ENCODE measurements at regions not wholly inside any gene's neighbourhood (a gene's known extent, or its start where the extent isn't known, plus 50 kb on each side); places are given as distances from the start of the nearest gene placed in this dataset.

- no peaks in the 10 kb centered on the region for H3K9me3 ChIP-seq (ENCODE audit: low read length)
- H2AFZ ChIP-seq (ENCODE audit: low read depth, low read length), result no peak overlapping the region
- H4K20me1 ChIP-seq (ENCODE audit: insufficient read depth), result no peaks in the 10 kb centered on the region
- no peaks in the 10 kb centered on the region for H3K36me3 ChIP-seq (ENCODE audit: insufficient read depth, low read length)
- H3F3A ChIP-seq (ENCODE audit: insufficient read depth, low read length, poor library complexity, severe bottlenecking), result no peaks in the 10 kb centered on the region
- no peaks in the 10 kb centered on the region for H3K9me2 ChIP-seq (ENCODE audit: insufficient read depth, low read length)
- no peaks in the 10 kb centered on the region for H3K27me3 ChIP-seq (ENCODE audit: insufficient read depth, low read depth, low read length)
- no peaks in the 10 kb centered on the region for H3K79me2 ChIP-seq (replicated peaks; ENCODE audit: insufficient read depth, low read length)
- no peak overlapping the region for H3K9ac ChIP-seq (ENCODE audit: low read length)
- TF ChIP-seq POLR2AphosphoS5 (IDR thresholded peaks at IDR 0.05), result no peak
- no peak for TF ChIP-seq CTCF (IDR thresholded peaks at IDR 0.05; ENCODE audit: poor library complexity, severe bottlenecking)
- no peak for TF ChIP-seq MXI1 (conservative IDR thresholded peaks at IDR 0.05; ENCODE audit: poor library complexity, severe bottlenecking)
- no peak for TF ChIP-seq RAD21 (conservative IDR thresholded peaks at IDR 0.05)
- no peak for TF ChIP-seq TAF1 (IDR thresholded peaks at IDR 0.05; ENCODE audit: low read depth)
- TF ChIP-seq REST (IDR thresholded peaks at IDR 0.05; ENCODE audit: borderline replicate concordance), result no peak
- no peak for TF ChIP-seq SMC3 (conservative IDR thresholded peaks at IDR 0.05; ENCODE audit: poor library complexity)
- no peak for TF ChIP-seq EP300 (conservative IDR thresholded peaks at IDR 0.05; ENCODE audit: poor library complexity, severe bottlenecking)
- TF ChIP-seq EZH2 (IDR thresholded peaks at IDR 0.05; ENCODE audit: borderline replicate concordance, insufficient read depth, low read length, poor library complexity, severe bottlenecking), result no peak
- H3K27ac ChIP-seq (ENCODE audit: low read length), result no peak overlapping the region
- H3K4me3 ChIP-seq (ENCODE audit: low read length), result no peak overlapping the region
- H3K4me2 ChIP-seq (ENCODE audit: low read length), result no peak overlapping the region
Measured at GRCh38 chr6:121867095-121867494, 431.6 kb downstream of the GJA1 start.

GRCh38 chr6:121868206-121868605 is 432.8 kb downstream of the GJA1 start:
- no peak for TF ChIP-seq CTCF (IDR thresholded peaks at IDR 0.05; ENCODE audit: poor library complexity, severe bottlenecking)
- no peak for TF ChIP-seq MXI1 (conservative IDR thresholded peaks at IDR 0.05; ENCODE audit: poor library complexity, severe bottlenecking)
- no peak for TF ChIP-seq POLR2AphosphoS5 (IDR thresholded peaks at IDR 0.05)
- TF ChIP-seq RAD21 (conservative IDR thresholded peaks at IDR 0.05), result no peak
- no peak for TF ChIP-seq REST (IDR thresholded peaks at IDR 0.05; ENCODE audit: borderline replicate concordance)
- no peak for TF ChIP-seq SMC3 (conservative IDR thresholded peaks at IDR 0.05; ENCODE audit: poor library complexity)
- no peak for TF ChIP-seq EP300 (conservative IDR thresholded peaks at IDR 0.05; ENCODE audit: poor library complexity, severe bottlenecking)
- TF ChIP-seq TAF1 (IDR thresholded peaks at IDR 0.05; ENCODE audit: low read depth), result no peak
- TF ChIP-seq EZH2 (IDR thresholded peaks at IDR 0.05; ENCODE audit: borderline replicate concordance, insufficient read depth, low read length, poor library complexity, severe bottlenecking), result no peak
- H3K9me3 ChIP-seq (ENCODE audit: low read length), result no peaks in the 10 kb centered on the region
- H3K36me3 ChIP-seq (ENCODE audit: insufficient read depth, low read length), result no peaks in the 10 kb centered on the region
- H3K4me2 ChIP-seq (ENCODE audit: low read length), result no peak overlapping the region
- no peaks in the 10 kb centered on the region for H3K79me2 ChIP-seq (replicated peaks; ENCODE audit: insufficient read depth, low read length)
- H3F3A ChIP-seq (ENCODE audit: insufficient read depth, low read length, poor library complexity, severe bottlenecking), result no peaks in the 10 kb centered on the region
- no peak overlapping the region for H3K4me3 ChIP-seq (ENCODE audit: low read length)
- H3K27me3 ChIP-seq (ENCODE audit: insufficient read depth, low read depth, low read length), result no peaks in the 10 kb centered on the region
- H4K20me1 ChIP-seq (ENCODE audit: insufficient read depth), result no peaks in the 10 kb centered on the region
- H2AFZ ChIP-seq (ENCODE audit: low read depth, low read length), result no peak overlapping the region
- H3K9ac ChIP-seq (ENCODE audit: low read length), result no peak overlapping the region
- no peaks in the 10 kb centered on the region for H3K9me2 ChIP-seq (ENCODE audit: insufficient read depth, low read length)
- no peak overlapping the region for H3K27ac ChIP-seq (ENCODE audit: low read length)
